HG03469 (cell line): ENCODE measurements at regions not wholly inside any gene's neighbourhood (a gene's known extent, or its start where the extent isn't known, plus 50 kb on each side); places are given as distances from the start of the nearest gene placed in this dataset.
"Not testable (repeated sequence)": the region's sequence is repeated elsewhere in the genome, so short reads cannot be mapped to it uniquely, and the experiment has no call there.

Source experiments
- ATAC-seq: cut with Tn5 transposase; IDR thresholded peaks from one replicate; pipeline ENCODE4 v1.9.1; 2021; ENCODE audit warnings: mild to moderate bottlenecking, moderate library complexity, moderate number of reproducible peaks; ENCODE audit not compliant: unreplicated experiment

DNA sequence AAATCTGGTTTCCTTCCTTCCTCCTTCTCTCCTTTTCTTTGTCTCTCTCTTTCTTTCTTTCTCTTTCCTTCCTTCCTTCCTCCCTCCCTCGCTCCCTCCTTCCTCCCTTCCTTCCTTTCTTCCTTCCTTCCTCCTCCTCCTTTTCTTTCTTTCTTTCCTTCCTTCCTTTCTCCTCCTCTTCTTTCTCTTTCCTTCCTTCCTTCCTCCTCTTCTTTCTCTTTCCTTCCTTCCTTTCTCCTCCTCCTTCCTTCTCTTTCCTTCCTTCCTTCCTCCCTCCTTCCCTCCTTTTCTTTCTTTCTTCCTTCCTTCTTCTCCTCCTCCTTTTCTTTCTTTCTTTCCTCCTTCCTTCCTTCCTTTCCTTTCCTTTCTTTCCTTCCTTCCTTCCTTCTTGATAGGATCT is 61.2 kb downstream of the VIP start:
- ATAC-seq: no peak

DNA sequence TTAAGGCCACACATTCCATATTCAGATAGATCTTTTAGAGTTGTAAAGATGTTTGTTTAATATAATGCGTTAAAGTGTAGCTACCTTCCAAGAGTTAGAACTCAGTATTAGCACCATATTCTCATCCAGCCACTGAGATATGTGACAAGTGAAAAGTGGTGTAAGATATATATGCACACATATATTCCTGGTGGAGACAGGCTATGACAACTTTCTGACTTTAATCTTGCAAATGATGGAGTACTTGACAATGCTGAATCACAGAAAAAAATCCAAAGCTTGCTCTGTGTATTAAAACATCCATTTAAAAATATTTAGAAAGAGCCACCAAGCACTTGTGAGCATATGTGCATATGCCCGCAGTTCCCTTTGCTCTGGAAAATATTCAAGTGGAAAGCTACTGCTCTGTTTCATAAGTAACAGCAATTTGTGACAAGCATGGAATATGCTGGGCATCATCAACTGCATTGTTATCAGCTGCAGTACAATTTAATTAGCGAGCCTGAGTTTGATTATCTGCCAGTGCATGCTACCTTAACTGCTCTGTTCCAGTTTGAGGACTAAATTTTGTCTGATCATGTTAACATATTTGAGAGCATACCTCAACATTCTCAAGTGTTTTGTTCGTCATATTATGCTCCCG is 64.8 kb downstream of the VIP start:
- no peak for ATAC-seq

DNA sequence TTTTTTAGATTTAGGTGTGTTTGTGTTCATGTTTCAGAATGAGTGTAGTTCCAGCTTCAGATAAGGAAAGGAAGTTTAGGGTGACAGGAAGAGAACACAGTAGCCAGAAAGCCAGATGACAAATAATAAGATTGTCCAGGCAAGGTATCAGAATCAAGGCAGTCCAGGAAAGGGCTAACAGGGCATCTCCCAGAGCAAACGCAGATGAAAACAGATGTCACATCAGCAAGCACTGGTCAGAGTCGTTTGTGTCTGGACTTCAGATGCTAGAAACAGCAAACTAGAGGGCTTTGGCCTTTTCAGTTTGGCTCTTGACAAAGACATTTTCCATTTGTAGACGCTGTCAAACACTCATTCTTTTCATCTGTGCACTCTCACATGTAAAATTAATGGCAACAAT is 65.5 kb downstream of the VIP start:
- ATAC-seq: no peak

DNA sequence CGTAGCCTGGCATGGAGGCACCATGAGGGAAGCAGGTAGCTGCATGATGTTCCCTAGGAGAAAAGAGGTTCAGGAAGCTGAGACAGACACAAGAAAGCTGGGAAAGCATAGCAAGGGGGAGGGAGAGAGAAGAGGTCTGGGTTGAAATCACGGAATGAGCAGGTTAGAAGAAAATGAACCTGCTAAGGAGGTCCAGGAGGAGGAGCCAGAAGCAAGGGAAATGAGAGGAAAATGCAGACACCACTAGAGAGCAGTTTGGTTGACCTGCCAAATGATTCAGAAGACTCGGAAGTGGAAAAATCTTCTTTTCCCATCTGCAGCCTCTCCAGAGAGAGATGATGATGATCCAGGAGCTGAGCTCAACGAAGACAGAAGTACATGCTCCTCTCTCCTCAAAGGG is 70.9 kb downstream of the VIP start:
- no peak for ATAC-seq

DNA sequence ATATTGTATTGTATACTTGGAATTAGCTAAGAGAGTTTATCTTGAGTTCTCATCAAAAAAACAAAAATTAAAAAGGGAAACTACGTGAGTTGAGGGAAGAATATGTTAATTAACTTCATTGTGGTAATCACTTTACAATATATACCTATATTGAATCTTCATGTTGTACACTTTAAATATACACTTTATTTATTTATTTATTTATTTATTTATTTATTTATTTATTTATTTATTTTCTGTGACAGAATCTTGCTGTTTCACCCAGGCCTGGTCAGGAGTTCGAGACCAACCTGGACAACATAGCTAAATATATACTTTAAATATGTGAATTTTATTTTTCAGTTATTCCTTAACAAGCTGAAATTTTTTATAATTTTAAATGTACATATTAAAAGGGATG is 74.1 kb downstream of the VIP start:
- no peak for ATAC-seq

DNA sequence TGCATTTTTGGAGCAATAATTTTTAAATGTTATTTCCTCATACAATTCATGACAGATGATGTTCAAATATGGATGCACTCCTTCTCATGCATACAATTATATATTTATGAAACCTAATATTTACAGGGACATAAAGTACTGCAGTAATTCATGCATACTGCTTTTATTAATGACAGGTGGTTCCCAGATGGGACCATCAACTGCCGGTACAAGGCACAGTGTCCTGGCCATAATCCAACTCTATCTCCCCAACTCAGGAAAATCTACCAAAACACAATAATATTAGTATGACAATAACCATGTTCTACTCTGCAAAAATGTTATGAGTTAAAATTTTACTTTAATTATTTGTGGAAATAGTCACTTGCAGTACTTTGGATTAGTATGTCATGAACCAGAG is 77.8 kb downstream of the VIP start:
- ATAC-seq: no peak

DNA sequence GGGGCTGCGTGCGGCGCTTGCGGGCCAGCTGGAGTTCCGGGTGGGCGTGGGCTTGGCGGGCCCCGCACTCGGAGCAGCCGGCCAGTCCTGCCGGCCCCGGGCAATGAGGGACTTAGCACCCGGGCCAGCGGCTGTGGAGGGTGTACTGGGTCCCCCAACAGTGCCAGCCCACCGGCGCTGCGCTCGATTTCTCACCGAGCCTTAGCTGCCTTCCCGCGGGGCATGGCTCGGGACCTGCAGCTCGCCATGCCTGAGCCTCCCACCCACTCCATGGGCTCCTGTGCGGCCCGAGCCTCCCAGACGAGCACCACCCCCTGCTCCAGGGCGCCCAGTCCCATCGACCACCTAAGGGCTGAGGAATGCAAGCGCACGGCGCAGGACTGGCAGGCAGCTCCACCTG is 83.8 kb downstream of the VIP start:
- not testable (repeated sequence) for ATAC-seq

DNA sequence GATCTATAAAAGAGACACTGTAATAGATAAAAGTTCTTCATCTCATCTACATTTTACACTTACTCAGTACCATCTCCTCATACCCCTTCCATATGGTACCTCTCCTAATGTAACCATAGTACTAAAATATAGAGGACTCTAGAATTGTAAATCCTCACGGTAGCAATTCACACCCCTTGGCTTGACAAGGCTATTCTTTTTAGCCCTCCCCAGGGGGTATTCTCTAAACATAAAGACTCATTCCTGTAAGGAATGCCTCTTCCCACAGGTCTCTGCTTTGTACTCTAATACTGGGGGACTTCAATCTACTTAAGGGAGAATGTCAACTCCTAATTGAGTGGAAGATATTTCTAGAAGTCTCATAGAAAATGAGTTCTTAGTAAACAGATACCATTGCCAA is 85.9 kb downstream of the VIP start:
- no peak for ATAC-seq

DNA sequence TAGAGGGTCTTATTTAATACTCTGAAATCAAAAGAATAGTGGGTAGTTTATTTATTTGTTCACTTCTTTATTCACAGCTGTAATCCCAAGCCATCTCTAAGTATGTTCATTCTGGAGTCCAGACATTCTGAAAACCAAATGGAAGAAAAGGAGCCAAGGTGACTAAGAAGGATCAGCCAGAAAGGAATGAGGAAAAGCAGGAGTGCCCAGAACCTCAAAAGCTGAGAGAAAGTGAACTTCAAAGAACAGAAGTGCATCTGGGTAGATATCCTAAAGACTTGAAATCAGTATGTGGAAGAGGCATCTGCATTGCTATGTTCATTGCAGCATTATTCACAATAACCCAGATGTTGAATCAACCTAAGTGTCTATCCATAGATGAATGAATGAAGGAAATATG is 94.8 kb downstream of the VIP start:
- ATAC-seq: no peak

DNA sequence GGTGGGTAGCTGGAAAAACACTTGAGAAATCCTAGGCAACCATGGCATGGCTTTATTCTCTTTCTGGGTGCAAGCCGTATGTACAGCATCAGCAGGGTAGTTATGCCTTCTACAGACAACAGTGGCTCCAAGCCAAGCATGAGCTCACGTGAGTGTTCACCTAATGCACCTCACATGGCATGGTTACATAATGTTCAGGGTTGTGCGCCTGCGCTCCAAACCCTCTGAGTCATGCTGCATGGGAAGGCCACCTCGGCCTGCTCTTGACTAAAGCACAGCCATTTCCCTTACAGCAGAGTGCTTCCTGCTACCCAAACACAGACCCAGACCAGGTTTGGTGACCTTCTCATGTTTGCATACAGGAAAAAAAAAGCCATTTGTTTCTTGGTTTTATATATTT is 96.2 kb downstream of the VIP start:
- ATAC-seq: no peak

DNA sequence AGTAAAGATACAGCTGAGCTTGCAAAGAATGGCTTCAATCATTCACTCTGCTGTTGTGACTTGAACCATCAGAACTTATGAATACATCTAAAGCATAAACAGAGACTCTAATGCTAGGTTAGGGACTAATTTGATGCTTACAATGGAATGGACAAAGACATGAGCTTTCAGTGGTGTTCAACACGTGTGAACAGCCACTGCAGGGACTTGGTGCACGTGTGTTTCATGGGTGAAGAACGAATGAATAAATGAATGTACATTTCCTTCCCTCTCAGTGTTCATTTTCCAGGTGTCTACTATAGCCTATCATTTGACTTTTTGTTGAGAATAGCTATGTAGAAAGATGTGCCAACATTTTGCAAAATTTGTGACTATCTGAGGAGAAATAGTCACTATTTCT is 98.3 kb downstream of the VIP start:
- no peak for ATAC-seq

DNA sequence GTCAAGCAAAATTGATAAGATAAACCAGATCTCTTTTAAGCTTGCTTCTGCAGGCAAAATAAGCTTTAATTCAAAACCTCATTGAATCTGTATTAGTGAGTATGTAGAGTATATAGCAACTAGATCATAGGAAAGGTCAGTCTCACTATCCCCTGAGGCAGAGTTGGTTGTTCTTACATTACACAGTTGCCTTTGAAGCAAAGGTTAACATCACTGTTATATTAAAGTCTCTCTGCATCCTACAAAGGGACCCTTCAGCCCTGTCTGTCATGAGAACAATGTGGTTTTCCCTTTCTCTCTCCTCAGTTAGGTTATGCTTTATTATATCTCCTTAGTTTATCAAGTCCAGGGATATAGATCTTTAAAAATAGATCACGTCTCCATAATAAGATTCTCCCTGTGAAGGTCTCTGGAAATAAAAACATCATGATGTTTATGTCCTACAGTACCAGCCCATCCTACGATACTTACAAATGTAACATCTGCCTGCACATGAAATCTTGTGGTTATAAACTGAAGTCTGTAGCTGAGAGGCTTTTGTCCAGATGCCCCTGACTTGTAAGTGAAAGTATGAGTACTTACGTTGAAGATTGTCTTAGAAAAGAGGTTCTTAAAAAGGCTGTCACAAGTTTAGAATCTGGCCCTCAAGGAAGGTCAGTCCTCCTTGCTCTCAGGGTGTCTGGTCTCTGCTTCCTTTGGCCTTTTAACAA is 103.6 kb downstream of the VIP start:
- ATAC-seq: no peak

DNA sequence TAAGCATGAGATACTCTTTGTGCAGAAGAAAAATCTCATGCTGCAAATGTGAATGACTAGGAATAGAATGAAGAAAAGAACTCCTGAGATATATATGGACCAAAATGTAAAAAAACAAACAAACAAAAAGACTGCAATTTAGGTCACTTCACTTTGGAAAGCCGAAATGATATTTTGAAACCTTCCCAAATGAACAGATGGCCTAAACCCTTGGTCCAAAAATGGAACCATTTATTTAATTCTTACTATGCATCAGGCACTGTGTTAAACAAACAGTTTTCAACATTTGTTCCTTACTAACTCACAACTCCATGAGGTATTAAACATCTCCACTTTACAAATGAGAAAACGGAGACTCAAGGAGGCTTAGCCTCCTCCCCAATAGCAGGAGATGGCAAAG is 107.5 kb downstream of the VIP start:
- no peak for ATAC-seq

DNA sequence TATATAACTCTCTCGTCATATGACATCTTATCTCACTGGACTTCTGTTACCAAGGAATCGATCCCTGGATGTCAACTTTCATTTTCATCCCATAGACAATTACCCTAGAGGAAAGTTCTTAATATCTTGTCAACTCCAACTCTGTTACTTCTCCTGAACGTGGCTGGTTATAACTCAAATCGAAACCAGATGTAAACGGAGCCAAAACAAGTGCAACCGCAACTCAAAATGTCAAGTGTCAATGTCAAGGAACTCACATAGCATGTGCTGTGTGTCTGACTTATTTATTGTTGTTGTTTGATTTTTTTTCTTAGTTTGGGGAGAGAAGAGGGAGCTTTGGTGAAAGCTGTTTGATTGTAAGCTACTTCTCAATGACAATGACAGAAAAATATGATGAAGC is 108.6 kb downstream of the VIP start:
- no peak for ATAC-seq

DNA sequence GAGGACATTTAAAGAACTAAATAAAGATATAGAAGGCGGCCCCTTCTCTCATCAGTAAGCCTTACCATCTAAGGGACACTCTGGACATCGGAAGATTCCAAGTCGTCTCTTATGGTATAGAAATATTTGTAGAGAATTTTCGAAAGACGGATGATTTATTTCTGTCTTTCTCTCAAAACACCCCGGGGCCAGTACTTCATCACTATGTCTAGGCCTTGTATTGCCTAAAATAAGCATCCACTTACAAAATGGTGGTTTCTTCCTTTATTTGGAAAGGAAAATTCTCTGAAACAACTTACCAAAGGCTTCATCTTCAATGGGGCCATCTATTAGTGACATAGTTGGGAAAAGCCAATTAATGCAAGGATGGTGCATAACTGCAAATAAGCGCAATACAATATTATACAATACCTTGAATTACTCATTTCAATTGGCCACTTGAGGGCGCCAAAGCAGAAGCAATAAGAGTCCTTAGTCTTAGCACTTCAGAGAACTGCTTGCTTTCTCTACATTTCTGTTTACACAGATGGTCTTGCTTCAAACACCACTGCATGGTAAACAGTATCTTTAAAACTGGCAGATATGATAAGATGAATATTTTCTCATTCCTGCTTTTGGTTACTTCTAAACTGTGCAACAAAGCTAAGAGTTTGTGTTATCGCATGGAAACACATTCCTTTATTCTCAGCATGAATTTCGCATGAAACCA is 113.2 kb downstream of the VIP start:
- peak; percentile 77 for ATAC-seq

DNA sequence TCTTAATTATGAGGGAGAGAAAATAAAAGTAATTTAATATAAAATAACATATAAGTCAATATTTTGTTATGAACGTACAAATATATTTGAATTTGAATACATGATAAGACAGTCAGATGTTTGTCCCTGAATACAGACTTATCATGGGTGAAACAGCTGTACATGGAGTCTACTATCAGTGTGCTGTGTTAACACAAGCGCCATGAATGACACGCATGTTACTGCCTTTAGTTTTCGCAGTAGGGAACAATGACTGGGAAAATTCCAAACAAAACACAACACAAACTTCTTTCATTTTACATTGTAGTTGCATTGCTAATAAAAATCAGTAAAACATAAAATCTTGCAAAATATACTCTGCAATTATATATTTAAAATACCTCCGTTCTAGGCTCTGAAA is 108.6 kb downstream of the FBXO5 start:
- ATAC-seq: no peak

DNA sequence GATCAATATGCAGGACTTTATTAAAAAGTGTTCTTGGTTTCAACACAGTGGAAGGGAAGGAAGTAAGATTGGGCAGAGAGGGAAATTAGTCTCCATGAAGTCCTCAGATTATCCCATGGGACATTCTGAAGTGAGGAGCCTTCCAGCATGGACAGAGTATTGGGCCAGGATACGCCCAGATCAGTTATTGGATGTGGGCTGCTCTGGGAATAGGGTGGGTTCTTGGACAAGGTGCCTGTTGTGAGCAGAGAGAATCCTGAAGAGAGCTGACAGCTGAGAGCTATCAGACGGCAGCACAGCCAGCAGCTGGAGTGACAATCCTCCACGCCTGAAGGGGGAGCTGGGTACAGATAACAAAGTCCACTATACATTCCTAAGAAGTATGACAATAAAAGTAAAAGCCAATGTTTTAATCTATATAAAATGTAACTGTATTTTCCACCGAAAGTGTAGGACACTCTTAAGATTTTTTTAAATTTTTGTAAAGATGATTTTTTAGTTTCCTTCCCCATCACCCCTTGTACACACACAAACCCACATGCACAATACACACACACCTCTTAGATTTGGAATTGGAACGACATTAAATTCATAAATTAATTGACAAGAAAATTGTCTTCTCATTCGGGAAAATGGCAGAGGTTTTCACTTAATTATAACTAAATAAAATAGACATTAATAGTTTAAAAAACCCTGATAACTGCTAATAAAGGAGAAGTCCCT is 107.8 kb downstream of the FBXO5 start:
- no peak for ATAC-seq

DNA sequence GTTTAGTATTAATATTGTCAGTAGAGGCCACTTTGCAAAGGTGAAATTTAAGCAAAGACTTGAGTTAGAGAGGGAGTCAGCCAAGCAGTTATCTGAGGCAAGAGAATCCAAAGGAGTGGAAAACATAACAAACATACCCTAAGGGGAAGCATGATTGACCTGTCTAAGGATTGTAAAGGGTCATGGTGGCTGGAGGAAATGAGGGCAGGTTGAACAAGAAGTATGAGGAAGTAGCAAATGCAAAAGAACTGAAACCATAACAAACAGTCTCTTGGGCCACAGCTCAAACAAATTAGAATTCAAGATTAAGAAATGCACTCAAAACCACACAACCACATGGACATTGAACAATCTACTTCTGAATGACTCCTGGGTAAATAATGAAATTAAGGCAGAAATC is 103.2 kb downstream of the FBXO5 start:
- ATAC-seq: no peak

DNA sequence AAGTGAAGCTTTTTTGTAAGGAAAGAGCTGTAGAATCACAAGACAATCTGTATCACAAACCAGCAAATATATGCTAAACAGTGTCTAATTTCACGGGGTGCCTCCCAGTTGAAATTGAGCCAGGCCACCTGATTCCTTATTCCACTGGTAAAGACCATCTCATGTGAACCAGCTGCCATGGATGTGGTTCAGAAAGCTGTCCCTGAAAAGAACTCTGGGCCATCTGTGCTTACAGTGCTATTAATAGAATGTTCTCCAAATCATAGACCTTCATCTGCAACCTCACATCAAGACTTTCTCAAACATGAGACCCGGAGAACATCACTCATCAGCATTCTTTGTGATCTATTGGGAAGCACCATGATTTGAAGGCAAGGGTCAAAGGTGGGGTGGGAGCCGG is 89.7 kb downstream of the FBXO5 start:
- no peak for ATAC-seq

DNA sequence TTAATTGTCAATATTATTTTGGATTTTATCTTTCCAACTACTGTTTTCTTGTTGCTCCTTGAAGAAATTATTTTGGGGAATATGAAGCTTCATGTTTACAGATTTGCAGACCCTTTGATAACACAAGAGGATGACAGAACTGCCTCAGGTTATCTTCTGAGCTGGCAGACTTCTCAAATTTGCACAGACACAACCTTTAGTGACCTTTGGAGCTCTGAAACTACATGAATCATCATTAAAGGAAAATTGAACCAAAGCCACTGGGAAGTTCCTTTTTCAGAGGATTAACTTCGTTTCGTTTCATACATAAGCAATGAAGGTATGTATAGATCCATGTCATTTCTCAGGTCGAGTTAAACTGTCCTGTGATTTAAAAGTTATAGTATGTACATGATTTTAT is 85.9 kb downstream of the FBXO5 start:
- no peak for ATAC-seq

DNA sequence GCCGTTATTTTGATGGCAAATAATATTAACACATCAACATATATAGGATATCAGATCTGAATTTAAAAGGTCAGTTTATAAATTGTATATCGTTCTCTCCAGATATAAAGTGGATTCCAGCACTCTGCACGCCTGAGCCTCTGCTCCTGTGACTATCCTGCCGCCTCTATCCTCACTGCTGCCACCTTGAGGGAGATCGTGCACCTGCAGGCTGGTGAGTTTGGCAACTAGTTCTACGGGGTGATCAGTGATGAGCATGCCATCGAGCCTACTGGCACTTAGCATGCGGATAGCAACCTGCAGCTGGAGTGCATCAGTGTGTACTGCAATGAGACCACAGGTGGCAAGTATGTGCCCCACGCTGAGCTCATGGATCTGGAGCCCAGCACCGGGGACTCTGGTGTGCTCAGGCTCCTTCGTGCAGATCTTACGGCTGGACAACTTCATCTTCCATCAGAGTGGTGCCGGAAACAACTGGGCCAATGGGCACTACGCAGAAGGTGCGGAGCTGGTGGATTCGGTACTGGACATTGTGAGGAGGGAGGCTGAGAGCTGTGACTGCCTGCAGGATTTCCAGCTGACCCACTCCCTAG is 84.9 kb downstream of the FBXO5 start:
- peak; percentile 98 for ATAC-seq
